Putamen (tissue), 1 donor: ENCODE measurements at regions not wholly inside any gene's neighbourhood (a gene's known extent, or its start where the extent isn't known, plus 50 kb on each side); places are given as distances from the start of the nearest gene placed in this dataset.
"Not testable (repeated sequence)": the region's sequence is repeated elsewhere in the genome, so short reads cannot be mapped to it uniquely, and the experiment has no call there.

Experiments used
- DNase-seq: peaks from one replicate; pipeline ENCODE4 v3.0.0-alpha.2; 2016; ENCODE audit warnings: low spot score

DNA sequence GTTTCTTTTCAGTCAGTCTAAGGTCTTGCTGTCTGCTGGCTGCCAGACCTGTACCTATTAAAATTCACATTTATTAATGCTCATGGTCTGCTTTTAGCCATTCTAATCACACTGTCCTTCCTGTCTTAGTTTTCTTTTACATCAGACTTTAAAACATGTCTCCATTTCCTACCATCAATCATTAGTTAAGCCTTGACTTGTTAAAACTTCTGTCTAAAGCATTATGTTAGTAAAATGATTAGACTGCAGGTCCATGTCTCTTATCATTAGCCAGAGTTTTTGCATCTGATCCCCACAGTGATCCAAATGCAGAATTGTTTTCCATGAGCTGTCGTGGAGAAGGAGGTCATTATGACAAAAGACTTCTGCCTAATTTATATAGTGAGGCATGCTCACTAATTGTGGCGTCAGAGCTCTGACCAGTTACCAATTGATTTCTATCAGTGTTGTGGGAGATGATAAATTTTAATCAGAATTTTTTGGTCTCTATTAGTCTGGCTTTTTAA, 226.5 kb downstream of the DKK1 start:
- DNase-seq: no peak

GRCh38 chr10:52541006-52541473, 227.0 kb downstream of the DKK1 start:
- DNase-seq: no peak

GRCh38 chr10:52542906-52543305, 228.8 kb downstream of the DKK1 start:
- no peak for DNase-seq

DNA sequence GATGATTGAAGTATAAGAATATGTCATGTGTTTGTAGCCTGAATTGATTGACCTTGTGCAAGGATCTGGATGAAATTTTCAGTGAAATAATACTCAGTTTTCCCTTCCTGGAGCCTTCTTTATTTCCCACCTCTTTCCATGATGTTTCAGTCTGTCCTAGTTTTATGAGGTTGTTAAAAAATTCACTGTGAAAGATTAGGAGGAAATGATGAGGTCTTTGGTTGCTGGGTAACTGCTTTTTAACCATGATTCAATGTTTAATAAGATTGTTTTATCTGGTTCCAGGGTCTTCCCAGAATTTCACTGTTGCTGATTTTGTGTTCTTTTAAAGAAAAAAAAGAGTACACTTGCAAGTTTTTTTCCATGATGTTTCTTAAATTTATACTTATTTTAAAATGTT, 221.5 kb downstream of the MBL2 start:
- DNase-seq: no peak

GRCh38 chr10:52558090-52558489, 214.5 kb downstream of the MBL2 start:
- DNase-seq: no peak

GRCh38 chr10:52561322-52561721, 211.3 kb downstream of the MBL2 start:
- no peak for DNase-seq

DNA sequence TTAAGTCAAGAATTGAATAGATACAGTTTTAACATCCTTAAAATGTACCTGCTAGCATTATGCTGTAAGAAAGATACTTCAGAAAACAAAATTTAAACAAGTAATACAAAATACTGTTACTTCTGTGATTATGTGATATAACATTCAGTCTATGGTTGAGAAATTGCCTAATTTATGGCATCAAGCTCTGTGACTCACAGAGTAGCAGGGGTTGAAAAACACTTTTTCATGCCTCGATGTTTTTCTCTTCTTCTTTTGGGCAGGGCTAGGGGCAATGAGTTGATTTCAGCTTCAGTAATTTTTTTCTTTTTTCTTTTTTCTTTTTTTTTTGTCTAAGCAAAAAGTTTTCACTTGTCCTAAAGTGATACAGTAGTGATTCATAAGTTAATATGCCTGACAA, 209.2 kb downstream of the MBL2 start:
- DNase-seq: no peak

- no peak for DNase-seq
These were observed 205.9 kb downstream of the MBL2 start for GRCh38 chr10:52566471-52567246.

GRCh38 chr10:52567247-52567580, 205.4 kb downstream of the MBL2 start:
- DNase-seq: no peak

GRCh38 chr10:52568309-52568708, 204.3 kb downstream of the MBL2 start:
- no peak for DNase-seq

- DNase-seq: no peak
These were observed 202.1 kb downstream of the MBL2 start for GRCh38 chr10:52570490-52570889.

DNA sequence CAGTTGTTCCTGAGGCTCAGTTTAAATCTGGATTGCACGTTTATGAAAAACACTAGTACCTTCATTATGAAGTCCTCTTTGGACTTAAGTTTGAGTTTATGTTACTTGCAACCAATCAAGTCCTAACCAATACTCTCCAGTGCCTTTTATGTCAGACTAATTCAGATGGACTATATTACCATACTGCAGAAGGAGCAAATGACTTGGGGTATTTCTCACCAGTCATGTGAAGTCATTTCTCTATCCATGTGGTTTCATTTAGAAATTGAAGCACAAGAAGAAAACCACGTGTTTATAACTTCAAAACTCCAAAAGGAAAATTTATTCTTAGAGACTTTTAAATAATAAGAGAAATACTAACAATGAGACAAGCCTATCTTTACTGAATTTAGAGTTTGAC, 201.6 kb downstream of the MBL2 start:
- DNase-seq: no peak

GRCh38 chr10:52571516-52572182, 200.9 kb downstream of the MBL2 start:
- DNase-seq: no peak

GRCh38 chr10:52573347-52573746, 199.2 kb downstream of the MBL2 start:
- no peak for DNase-seq

DNA sequence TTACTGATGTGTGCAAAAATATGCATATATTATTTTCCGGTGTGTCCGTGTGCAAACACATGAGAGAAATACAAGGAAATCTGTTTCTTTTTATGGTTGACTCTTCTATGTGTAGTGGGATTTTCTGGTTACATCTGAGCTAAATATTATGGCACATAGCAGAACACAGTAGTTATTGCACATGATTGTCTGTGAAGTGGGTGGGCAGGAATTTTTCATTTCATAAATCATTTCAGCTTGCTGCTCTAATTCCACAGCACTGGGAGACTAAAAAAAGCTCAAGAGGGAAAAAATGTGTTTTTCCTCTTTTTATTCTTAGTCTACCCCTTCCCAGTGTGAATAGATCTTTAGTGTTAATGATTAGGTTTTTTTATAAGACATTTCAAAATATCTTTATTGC, 197.9 kb downstream of the MBL2 start:
- no peak for DNase-seq

GRCh38 chr10:52577047-52577446, 195.5 kb downstream of the MBL2 start:
- no peak for DNase-seq

- DNase-seq: no peak
These were observed 193.6 kb downstream of the MBL2 start for GRCh38 chr10:52578871-52579405.

- DNase-seq: not testable (repeated sequence)
These were observed 190.9 kb downstream of the MBL2 start for GRCh38 chr10:52581636-52582035.

GRCh38 chr10:52583336-52583735, 189.2 kb downstream of the MBL2 start:
- no peak for DNase-seq

GRCh38 chr10:52586710-52587109, 185.9 kb downstream of the MBL2 start:
- no peak for DNase-seq

DNA sequence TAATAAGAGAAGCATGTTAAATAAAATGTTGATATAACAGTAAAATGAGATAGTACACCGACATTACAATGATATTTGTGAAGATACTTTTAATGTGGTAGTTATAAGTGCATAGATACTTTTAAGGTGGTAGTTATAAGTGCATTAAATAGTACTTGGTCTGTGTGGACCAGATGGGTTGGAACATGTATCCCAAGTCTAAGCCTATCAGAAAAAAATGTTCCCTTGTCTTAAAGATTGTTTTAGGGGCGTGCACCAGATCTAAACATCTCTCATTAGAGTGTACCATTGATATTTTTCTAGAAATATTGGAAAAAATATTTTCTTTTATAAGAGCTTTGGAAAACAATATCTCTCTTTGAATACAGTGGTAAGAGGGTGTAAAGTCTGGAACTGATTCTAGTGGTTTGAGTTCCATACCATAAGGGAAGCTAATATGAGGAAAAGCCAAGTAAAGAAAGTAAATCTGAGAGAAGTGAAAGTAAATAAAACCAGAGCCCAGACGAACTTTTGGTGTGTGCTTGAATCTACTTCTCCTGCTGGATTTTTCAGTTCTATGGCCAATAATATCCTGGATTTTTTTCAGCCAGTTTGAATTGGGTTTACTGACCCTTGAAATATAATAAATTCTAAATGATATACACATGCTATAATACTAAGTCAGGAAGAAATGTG, 175.3 kb downstream of the MBL2 start:
- no peak for DNase-seq

DNA sequence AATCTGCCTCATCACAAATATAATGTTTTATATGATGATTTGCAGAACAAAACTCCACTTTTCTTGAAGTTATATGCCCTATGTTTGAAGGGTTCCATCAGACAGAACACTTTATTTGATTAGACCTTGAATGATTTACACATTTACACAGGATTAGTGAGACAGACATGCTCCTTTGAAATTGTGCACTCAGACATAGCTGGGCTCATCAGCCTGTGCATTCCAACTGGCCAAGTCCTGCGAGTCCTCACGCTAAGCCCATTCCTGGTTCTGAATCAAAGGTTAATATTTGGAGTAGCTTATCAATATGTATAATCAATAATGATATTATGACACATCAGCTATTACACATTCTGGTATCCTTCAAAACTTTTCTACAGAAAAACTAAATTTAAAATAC, 173.6 kb downstream of the MBL2 start:
- no peak for DNase-seq
